A549 (cell line): ENCODE measurements at regions not wholly inside any gene's neighbourhood (a gene's known extent, or its start where the extent isn't known, plus 50 kb on each side); places are given as distances from the start of the nearest gene placed in this dataset.

Experiments
- EP300 ChIP-seq, 2 experiments: fragments of >200 bp; sonication (Bioruptor Twin); formaldehyde crosslinking; IDR thresholded peaks; 2 replicates in 1 of 2; 3 replicates in 1 of 2; pipeline ENCODE4 v1.6.1; 2016 to 2017
- JUNB ChIP-seq: fragments of >200 bp; sonication (Bioruptor Twin); formaldehyde crosslinking; IDR thresholded peaks from 2 replicates; pipeline ENCODE4 v1.6.1; 2016
- MAZ ChIP-seq: fragments of 150-350 bp; IDR thresholded peaks from 2 replicates; pipeline ENCODE4 v1.6.1; 2014; ENCODE audit warnings: antibody characterized with exemption, low read depth, low read length, borderline replicate concordance
- POLR2A ChIP-seq: IDR thresholded peaks from 2 replicates; pipeline ENCODE4 v1.6.1; 2012; ENCODE audit warnings: mild to moderate bottlenecking, low read length
- TF ChIP-seq, protein P1 (sequence below): fragments of >200 bp; sonication (Bioruptor Twin); formaldehyde crosslinking; IDR thresholded peaks from 3 replicates; pipeline ENCODE4 v1.5.1; 2016

DNA sequence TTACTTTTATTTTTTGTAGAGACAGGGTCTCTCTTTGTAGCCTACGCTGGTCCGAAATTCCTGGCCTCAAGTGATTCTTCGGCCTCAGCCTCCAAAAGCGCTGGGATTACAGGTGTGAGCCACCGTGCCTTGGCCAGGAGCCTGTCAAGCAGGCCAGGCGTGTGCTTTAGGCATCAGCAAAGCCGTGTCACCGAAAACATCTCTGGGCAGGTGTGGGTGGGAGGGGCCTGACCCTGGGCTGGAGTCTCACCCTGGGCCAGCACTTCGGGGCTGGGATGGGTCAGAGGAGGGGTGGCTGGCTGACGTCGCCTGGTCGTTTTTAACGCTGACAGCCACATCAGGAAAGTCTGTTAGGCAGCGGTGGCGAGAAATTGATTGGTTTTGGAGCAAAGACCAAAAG, 80.9 kb downstream of the UNCX start:
- no peak for TF ChIP-seq POLR2A
- TF ChIP-seq, protein P1, sequence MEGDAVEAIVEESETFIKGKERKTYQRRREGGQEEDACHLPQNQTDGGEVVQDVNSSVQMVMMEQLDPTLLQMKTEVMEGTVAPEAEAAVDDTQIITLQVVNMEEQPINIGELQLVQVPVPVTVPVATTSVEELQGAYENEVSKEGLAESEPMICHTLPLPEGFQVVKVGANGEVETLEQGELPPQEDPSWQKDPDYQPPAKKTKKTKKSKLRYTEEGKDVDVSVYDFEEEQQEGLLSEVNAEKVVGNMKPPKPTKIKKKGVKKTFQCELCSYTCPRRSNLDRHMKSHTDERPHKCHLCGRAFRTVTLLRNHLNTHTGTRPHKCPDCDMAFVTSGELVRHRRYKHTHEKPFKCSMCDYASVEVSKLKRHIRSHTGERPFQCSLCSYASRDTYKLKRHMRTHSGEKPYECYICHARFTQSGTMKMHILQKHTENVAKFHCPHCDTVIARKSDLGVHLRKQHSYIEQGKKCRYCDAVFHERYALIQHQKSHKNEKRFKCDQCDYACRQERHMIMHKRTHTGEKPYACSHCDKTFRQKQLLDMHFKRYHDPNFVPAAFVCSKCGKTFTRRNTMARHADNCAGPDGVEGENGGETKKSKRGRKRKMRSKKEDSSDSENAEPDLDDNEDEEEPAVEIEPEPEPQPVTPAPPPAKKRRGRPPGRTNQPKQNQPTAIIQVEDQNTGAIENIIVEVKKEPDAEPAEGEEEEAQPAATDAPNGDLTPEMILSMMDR = no peak
- TF ChIP-seq JUNB = no peak
- TF ChIP-seq EP300 (IDR thresholded peaks at IDR 0.05) = no peak
- no peak for TF ChIP-seq MAZ
